Amniotic epithelial cell (primary cell): ENCODE measurements at regions not wholly inside any gene's neighbourhood (a gene's known extent, or its start where the extent isn't known, plus 50 kb on each side); places are given as distances from the start of the nearest gene placed in this dataset.

Source experiments
- DNase-seq: peaks from one replicate; pipeline ENCODE4 v3.0.0-alpha.2; 2010; ENCODE audit warnings: low read depth

DNA sequence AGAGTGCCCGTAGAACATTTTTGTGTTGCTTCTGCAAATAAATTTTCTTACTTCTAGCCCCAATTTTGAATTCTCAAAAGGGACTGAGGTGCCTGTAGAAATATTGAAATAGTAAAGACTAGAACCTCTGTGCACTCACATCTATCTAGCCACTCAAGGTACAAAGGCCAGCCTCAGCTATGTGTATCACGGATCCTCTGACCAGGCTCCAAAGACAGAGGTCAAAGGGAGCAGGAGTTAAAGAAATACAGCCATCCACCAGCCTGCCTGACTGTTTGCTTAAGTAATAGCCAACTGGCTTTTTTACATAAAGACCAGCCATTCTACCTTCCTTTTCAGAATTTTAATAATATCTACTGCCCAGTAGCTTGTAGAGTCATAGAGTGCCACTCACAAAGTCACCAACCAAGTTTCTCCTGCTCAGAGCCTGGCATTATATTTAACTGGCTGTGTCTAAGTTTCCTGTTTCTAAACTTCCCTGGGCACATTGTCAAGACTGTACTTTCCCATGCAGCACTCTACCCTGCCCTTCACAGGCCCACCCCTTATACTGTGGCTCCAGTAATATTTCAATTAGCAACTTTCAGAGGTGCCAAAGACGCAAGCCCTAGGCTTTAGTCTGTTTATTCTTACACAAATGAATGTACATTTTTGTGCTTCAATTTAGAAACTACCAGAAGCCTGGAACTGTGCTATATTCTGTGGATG is 338.3 kb upstream of the NT5C1B start:
- DNase-seq = no peak

DNA sequence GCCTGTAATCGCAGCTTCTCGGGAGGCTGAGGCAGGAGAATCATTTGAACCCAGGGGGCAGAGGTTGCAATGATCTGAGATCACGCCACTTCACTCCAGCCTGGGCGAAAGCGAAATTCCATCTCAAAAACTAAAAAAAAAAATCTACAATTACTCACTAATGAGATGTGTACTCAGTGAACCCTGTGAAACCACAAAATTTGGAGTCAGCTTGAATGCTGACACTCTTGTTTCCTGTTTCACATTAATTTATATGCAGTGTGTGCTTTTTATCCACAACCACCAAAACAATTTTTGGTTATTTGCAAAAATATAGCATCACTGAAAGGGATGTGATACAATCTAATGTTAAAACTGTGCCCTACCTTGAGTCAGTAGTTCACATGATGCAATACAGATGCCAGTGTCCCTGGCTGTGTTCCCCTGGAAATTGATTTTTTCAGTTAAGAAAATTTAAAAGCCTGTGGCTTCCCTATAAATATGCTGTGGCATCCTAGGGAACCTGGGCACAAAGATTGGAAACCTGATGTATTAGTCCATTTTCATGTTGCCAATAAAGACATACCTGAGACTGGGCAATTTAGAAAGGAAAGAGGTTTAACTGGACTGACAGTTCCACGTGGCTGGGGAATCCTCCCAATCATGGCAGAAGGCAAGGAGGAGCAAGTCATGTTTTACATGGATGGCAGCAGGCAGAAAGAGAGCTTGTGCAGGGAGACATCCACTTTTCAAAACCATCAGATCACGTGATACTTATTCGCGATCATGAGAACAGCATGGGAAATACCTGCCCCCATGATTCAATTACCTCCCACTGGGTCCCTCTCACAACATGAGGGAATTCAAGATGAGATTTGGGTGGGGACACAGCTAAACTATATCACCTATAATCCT is 337.5 kb upstream of the NT5C1B start:
- DNase-seq = no peak

DNA sequence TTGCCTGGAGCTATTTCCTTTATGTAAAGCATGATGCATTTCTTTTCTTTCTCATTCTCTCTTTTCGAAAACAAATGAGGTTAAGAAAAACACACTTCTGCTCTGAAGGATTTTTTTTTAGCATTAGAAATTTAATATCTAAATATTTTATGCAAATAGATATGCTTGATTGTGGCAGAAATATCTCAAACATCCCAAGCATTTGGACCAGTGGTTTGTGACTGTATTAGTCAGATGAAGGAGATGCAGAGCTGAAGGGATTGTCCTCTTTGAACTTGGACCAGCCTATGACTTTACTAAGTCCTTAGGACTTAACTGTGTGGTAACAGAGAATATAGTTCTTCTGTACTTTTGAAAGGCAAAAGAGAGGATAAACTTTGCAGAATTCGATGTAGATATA is 335.9 kb upstream of the NT5C1B start:
- DNase-seq = peak; percentile 86

DNA sequence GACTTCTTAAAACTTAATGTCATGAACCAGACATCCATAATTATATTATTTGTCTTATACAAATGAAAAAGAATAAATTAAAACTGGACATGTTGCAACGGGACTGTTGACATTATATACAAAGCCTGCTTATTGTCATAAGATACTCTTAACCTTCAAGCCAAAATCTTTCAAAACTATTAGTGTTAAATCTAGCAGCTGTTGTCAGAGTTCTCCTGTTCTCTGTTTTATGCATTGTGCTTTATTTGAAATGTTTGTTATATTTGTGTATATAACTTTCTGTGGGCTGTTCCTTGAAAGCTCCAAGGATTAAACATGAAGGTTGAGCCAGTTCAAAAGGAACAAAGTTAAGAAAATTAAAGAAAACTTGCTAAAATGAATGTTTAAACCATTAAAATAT is 335.5 kb upstream of the NT5C1B start:
- peak; percentile 48 for DNase-seq

DNA sequence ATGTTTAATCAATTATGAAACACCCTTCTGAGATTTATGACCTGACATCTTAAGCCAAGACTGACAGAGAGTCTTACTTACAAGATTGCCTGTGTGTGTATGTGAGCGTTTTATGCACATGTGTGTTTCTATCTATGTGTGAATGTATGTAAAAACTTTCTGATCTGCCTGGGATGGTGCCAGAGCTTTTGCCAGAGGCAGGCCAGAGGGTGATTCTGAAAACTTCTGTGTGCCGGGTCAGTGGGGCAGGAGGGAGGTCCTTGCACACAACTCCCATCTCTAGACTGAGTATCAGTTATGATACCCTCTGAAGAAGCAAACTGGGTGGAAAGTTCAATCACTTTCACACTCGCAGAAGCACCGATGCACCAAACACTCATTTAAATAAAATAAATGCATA is 335.0 kb upstream of the NT5C1B start:
- DNase-seq = no peak

DNA sequence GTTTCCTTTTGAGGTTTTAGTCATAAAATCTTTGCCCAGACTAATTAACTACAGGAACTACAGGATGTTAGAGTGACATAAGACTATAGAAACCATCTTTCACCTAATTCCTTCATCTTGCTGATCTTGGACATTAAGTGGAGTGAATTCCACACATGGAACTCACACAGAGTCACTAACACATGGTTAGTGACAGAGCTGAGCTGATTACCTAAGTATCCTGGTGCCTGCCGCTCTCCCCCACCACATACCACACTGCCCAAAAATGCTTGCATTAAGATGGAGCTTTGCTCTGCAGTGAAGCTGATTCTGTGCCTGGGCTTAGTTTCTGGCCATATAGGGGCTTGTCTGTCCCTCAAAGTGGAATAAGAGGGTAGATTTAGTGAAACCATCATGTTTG is 332.9 kb upstream of the NT5C1B start:
- no peak for DNase-seq

DNA sequence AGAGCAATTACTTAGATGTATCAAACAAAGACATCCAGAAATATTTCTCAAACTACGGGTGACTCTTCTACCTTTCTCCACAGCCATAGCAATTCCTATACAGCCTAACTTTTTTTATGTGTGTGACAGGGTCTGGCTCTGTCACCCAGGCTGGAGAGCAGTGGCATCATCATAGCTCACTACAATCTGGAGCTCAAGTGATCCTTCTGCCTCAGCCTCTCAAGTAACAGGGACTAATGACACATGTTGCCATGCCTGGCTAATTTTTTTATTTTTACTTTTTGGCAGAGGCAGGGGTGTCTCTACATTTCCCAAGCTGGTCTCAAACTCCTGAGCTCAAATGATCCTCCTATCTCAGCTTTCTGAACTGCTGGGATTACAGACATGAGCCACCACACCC is 328.9 kb upstream of the NT5C1B start:
- DNase-seq = no peak

DNA sequence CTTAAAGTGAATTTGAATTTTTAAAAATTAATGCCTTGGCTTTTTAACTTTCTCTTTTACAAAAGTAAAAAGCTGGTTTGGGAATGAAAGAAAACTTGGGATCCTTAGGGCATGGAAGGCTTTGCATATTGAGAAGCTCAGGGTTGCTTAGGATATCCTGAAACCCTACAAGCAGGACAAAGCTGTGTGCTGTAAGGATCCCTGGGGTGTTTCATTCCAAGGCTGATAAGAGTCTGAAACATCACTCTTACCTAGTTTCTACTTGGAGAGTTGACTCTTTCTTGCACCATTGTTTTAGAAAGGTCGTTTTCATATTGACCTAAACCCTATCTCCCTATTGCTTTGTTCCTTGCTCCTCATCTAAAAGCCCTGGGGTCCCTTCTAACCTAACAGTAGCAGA is 325.9 kb upstream of the NT5C1B start:
- no peak for DNase-seq

DNA sequence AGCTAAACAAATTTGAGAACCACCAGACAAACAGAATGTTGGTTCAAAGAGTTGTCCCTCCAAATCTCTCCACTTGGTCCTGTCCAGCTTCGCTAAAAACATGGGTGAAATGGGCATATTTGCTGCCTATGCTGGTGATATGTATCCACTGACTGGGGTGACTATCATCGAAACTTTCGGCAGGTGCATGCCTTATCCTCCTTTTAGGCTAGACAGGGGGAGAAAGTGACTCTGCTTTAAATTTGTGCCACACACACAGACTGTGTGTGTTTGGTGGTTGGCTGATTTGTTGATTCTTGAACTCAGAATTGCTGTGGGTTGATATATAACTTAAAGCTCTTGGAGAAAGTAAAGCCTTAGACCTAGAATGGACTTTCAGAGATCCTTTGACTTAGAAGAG is 324.1 kb upstream of the NT5C1B start:
- no peak for DNase-seq

DNA sequence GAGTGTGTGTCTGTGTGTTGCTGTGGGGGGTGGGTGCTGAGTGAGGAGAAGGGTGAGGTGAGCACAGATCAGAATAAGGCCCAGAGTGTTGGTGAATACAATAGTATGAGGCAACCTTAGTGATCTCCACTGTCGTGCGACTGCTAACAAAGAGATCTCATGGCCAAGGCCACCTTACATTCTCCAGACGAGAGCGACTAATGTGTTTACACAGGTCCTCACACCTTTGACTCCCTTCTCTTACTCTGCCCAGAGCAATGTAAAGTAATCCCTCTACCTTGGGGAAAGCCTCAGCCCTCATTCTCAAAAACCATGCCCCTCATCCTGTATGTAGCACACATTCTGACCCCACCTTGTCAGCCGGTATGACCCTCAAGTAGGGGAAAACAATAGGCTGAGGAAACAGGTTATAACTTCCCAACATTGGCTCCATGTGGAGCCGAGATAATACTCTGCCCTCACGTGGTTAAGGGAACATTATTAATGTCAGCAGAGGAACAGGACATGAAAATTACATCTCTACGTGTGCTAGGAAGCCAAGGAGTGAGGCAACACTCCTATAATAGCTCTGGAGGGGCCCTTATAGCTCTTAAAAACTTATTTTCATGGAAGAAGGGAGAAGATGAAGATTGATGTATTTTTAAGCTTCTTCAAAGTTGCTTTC is 323.0 kb upstream of the NT5C1B start:
- DNase-seq = no peak

DNA sequence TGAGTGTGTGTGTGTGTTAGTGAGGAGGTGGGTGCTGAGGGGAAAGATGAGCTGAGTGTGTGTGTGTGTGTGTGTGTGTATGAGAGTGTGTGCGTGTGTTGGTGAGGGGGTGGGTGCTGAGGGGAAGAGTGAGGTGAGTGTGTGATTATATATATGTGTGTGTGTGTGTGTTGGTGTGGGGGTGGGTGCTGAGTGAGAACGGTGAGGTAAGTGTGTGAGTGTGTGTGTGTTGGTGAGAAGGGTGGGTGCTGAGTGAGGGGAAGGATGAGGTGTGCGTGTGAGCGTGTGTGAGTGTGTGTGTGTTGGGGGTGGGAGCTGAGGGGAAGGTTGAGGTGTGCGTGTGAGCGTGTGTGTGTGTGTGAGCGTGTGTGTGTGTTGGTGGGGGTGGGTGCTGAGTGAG is 322.0 kb upstream of the NT5C1B start:
- DNase-seq = no peak

DNA sequence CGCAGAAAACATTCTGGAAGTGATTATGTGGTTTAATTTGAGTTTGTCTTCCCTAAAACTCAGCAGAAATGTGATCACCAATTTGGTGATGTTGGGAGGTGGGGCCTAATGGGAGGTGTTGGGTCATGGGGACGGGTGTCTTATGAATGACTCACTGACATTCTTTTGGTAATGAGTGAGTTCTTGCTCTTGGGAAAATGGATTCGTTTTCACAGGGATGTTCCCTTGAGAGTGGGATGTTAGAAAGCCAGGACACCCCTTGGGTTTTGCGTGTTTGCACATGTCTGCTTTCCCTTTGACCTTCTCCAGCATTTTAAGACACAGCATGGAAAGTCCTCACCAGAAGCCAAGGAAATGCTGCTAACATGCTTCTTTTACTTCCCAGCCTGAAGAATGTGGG is 321.5 kb upstream of the NT5C1B start:
- peak; percentile 65 for DNase-seq

DNA sequence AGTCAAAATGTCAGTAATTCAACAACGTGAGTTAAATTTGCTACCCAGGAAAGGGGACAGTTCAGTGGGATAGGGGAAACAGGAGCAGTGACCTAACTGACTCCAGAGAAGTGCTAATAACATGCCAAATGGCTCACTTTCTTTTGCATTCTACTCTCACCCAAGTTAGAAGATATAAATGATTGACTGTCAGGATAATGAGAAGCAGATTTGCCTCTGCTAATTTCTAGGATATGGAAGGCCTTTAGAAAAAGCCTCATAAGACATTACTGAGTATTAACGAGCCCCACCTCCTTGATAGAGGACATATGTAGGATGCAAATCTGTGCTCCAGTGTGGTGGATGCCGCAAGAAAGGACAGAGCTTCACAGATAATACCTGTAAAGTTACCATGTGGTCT is 318.6 kb upstream of the NT5C1B start:
- DNase-seq = no peak

DNA sequence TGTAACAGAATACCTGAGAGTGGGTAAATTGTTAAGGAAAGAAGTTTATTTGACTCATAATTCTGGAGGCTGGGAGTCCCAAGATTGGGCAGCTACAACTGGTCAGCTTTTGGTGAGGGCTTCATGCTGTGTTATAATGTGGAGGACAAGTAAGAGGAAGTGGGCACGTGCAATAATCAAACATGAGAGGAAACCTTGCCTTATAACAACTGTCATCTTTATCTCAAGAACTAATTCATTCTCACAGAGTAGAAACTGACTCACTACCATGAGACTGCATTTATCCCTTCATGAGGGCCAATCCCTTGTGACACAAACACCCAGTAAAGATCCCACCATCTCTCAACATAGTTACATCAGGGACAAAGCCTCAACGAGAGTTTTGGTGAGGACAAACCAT is 318.1 kb upstream of the NT5C1B start:
- DNase-seq = peak; percentile 44

DNA sequence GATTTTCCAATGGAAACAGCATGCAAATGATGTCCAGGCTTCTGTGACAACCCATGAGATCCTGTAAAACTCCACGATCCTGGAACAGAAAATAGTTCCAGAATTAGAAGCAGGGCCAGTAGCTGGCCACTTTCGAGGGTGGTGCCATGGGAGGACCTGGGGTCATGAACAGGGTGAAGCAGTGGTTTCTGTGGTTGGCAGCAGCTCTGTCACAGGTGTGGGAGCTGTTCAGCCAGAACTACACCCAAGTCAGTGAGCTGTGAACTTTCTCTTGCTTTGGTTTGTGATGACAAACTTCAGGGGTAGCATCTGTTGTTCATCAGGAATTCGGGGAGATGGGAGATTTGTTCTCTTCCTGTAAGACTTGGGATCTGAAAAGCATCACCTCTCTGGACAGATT is 314.4 kb upstream of the NT5C1B start:
- no peak for DNase-seq

DNA sequence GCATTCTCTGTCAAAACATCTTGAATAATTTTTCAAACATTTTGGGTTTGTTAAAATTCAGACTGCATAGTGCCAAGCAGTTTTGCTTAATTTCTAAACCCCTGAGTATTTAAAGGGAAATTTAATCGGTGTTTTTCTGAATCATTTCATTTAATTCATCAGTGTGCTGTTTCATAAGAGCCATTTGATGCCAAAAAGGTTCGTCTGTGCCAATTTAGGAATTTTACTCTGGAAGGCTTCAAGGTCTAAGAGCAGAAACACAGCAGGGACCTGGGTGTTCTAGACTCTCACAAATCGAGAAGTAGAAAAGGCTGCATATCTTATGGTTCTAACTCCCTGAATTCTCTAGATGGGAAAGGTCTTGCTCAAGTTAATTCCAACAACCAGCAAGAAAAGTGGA is 311.9 kb upstream of the NT5C1B start:
- no peak for DNase-seq

DNA sequence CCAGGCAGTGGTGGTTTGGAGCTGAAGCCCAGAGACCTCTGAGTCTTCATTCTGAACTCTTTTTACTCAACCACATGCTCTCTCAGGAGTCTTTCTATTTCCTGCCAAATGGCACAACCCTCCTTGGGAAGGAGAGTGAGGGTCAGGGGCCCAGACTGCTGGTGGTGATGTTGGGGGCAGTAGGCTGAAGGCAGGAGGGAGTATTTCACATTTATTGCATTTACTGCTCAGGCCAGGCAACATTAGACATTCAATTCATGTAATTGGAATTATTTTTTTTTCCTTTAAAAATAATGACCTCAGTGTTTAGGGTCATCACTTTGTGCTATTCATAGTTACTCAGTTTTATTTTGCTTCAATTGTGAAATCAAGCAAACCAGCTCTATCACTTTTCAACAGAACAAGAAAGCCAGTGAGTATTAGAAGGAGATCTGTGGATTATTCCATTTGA is 311.3 kb upstream of the NT5C1B start:
- DNase-seq = no peak

DNA sequence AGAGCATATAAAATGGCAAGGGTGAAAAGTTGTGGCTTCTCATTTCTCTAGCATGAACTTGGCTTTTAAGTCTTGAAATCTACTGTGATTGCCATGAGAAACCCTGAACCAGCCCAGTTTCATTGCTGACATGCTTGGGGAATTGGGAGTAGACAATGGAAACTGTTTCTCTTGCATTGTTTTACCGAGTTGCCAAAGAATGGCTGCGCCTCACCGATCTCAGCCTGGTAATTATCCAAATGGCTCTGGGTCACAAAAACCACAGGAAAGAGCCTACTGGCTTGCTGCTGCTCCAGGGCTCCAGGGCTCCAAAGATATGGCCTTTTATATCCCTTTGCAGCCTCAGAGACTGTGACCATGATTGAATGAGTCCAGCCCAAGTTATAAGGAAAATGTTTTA is 310.4 kb upstream of the NT5C1B start:
- no peak for DNase-seq

DNA sequence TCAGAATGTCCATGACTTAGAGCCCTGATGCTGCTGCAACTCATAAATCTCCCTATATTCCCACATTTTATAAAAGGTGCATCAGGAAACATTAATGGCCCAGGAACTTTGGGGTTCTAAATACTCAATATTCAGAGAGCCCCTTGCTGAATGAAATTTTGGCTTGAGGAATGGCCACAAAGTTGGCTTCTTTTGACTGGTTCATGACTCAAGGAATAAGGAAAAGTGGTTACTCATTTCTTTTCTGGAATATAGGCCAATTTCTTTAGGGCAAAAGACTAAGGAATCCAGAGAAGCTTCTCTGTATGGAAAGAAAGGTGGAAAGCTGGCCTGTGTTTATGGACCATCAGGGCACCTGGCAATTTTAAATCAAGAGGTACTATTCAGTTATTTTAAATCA is 308.9 kb upstream of the NT5C1B start:
- DNase-seq = no peak

DNA sequence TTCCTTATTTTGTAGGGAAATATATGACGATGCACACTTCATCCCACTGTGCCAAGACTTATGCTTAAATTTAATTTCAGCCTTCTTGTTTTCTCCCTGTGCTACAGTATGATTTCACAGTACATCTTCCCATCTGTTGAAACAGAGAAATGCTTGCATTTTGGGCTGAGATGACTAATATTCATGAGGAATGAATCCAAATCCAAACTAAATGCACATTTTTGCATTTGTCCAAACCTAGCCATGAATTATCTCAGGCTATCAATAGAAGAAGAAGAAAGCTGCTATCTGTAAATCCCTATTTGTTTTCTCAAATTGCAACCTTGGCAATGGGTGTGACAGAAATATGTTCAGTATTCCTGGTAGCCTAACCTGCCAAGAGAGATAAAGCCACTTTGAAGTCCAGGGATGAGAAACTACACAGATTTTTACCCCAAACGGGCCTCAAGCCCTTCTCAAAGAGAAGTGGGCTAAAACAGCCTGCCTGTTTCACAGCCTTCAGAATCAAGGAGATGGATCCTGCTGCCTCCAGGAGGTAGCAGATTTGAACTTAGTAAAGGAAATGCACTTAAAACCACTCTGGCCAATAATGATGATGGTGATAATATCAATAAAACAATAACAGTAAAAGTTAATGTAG is 306.9 kb upstream of the NT5C1B start:
- DNase-seq = no peak

DNA sequence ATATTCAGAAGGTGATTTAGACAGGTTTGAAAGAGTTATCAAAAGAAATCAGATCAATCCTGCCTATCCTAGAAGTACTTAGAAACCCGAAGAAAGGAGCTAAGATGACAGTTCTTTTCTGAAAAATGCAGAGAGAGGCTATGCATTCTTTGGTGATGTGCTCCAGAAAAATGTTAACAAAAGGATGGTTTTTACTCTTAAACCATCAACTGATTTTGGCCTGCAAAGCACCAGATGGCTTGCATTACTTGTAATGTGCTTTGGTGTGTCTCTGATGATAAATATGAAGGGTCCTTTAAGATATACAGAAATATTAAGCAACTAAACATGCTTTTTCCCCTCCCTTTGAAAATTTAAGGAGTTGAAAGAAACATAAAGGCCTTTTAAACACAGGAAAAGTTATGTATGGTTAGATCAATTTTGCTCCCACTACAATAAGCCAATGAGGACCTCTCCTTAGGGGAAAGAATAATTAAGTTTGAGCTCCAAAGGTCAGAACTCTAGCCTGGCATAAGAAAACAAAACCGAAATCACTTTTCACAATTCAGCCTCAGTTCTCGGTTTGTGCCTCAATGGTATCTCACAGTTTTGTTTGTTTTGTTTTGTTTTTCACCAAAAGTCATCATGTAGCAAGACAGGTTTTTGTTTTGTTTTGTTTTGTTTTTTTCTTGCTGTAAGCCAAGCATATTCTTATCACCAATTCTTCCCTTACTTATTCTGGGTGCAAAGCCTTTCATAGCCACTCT is 302.4 kb upstream of the NT5C1B start:
- no peak for DNase-seq
